ENCODE measurements at regions not wholly inside any gene's neighbourhood (a gene's known extent, or its start where the extent isn't known, plus 50 kb on each side); places are given as distances from the start of the nearest gene placed in this dataset.

DNA sequence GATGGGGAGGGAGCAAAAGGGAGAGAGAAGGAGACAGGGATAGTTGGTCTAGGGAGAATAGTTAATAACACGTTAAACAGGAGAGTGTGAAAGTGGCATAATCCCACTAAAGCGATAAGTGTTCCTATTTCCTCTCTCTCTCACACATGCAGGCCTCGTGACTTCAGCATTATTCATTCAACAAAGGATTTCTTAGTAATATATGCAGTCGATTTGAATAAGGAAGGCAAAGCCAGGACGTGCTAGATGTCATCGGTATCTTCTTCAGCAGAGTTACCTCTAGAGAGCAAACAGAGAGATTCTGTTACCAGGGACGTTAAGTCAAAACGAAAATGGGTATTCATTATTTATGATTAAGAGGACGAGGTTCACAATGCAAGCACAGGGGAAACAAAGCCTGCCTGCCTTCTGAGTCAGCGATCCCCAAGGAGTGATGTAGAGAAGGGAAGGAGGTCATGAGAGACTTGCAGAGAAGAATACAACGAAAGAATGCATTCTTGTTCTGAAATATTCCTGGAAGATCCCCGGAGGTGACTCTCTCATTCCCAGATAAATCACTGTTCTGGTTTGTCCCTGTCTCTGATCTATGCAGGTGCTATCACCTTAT is 1048.4 kb downstream of the NLGN4X start:
- no peak overlapping the region for H3K4me3 ChIP-seq (ENCODE audit: low read length)

DNA sequence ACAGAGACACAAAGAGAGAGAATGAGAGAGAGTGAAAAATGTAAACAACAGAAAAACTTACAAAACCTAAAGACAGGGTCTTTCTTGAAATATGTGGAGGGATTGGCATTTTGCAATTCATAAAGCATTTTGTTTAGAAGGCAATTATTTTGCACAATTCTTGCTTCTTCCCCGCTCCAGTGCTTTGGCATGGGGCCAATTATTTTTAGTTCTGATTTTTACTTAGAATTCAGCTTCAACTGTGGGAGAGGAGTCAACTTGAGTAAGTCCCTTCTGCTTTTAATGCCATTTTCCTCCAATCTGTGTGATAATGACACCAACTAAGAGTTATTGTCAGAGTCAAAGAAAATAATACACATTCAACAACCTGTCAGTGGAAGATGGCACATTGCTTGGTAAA is 1051.9 kb downstream of the NLGN4X start:
- DNase-seq (ENCODE audit: low read depth, low spot score) = no peak
- no peak overlapping the region for H3K4me3 ChIP-seq (ENCODE audit: low read length)

More for the DNA sequence above, 1048.4 kb downstream of the NLGN4X start:
- no peak for DNase-seq (ENCODE audit: low read depth, low spot score)

DNA sequence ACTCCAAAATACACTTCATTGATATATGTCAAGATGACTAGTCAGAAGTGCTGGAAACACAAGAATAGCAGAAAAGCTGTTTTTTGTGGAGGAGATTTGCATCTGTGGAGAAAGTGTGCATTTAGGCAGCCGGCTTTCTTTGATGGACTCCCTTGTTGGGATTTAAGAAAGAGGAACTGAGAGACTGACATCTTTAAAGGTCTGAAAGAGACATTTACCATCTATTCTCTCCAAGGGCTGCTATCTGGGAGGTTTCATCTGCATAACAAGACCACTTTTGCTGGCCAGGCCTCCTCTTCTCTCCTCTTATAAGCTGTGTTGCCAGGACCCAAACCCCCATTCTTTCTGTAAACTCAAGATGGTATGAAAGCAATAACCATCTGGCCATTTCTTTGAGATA is 1065.0 kb downstream of the NLGN4X start:
- H3K4me3 ChIP-seq (ENCODE audit: low read length) = no peak overlapping the region
- DNase-seq (ENCODE audit: low read depth, low spot score) = no peak

DNA sequence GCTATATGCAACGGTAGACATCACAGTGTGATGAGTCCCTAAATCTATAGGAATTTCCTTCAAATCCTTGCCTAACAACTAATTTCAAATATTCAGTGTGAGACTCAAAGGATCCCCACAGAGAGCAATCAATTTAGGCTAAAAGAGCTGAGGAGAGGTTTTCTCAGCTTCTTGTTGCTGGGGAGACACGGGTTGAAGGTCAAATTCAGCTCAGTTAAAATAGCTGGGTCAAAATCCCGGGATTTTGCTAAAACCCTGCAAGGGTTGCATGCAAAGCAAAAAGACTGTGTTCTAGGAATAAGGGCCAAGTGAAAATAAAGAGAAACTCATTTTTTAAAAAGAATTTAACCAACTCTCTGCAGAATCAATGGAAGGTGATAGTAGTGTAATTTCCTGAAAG is 1073.4 kb downstream of the NLGN4X start:
- H3K4me3 ChIP-seq (ENCODE audit: low read length) = no peak overlapping the region
- DNase-seq (ENCODE audit: low read depth, low spot score) = no peak

DNA sequence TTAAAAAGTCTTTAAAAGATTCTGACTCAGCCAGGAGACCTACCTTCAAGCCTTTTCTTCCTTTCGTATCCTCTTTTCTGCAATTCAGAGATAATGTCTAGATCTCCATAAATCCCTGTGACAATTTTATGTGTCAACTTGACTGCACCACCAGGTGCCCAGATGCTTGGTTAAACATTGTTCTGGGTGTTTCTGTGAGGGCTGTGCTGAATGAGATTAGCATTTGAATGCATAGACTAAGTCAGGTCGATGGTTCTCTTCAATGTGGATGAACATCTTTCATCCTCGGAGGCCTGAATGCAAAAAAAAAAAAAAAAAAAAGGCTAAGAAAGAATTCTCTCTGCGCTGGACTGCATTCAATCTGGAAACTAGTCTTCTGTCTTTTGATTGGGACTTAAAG is 1082.7 kb downstream of the NLGN4X start:
- DNase-seq (ENCODE audit: low read depth, low spot score) = no peak
- H3K4me3 ChIP-seq (ENCODE audit: low read length) = no peak overlapping the region

DNA sequence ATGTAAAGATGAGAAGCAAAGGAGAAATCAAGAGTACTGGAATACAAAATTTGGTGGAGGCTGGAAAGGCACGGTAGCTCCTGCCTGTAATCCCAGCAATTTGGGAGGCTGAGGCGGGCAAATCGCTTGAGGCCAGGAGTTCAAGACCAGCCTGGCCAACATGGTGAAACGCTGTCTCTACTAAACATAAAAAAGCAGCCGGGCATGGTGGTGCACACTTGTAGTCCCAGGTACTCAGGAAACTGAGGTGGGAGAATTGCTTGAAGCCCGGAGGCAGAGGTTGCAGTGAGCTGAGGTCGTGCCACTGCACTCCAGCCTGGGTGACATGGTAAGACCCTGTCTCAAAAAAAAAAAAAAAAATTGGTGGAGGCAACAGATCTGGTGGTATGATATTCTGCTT is 1086.0 kb downstream of the NLGN4X start:
- DNase-seq (ENCODE audit: low read depth, low spot score) = no peak
- H3K4me3 ChIP-seq (ENCODE audit: low read length) = no peak overlapping the region

DNA sequence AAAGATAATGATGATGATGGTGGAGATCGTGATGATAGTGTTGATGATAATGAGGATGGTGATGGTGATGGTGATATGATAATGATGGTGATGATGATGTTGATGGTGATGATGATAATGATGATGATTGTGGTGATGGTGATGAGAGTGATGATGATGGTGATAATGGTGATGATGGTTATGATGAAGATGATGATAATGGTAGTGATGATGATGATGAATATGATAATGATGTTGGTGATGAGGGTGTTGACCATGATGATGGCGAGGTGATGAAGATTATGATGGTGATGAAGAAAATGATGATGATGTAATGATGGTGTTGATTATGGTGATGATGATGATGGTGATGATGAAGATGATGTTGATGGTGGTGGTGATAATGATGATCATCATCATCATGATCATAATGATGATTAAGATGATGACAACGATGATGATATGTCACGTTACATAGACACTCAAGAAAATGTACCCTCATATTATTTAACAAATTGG is 1106.4 kb downstream of the NLGN4X start:
- no peak overlapping the region for H3K4me3 ChIP-seq (ENCODE audit: low read length)
- no peak for DNase-seq (ENCODE audit: low read depth, low spot score)

DNA sequence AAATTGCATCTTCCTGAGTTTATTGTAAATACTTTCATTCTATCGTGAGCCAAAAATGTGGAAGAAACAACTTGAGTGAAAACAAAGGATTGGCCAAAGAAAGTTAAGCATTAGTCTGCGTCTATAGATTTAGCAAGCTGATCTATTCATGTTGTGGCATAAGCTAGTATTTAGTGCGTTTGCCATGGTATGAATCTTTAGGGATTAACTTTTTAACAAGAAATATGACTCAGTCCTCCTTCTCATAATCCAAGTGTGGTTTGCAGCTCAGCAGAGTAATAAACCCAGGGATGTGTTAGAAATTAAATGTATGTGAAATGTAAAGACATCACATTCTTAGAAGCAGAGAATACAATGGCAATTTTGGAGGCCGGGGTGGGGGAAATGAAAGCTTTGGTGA is 1110.9 kb downstream of the NLGN4X start:
- H3K4me3 ChIP-seq (ENCODE audit: low read length) = no peak overlapping the region
- no peak for DNase-seq (ENCODE audit: low read depth, low spot score)

DNA sequence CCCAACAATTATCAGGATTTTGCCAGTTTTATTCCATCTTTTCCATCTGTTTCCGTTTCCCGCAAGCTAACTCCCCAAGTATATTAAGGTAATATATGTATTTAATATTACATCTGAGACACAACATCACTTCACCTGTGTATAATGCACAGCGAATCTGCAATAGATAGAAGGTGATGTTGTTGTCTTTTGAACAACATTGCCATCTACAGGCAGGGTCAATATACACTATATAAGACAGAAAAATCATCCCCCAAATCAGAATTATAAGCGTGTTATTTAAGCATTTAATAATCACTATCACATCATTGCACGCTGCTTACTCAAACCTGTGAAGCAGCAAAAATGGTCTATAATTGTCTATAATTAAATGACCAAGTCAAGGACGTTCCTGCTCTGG is 1115.5 kb downstream of the NLGN4X start:
- no peak overlapping the region for H3K4me3 ChIP-seq (ENCODE audit: low read length)
- peak; percentile 25 for DNase-seq (ENCODE audit: low read depth, low spot score)

DNA sequence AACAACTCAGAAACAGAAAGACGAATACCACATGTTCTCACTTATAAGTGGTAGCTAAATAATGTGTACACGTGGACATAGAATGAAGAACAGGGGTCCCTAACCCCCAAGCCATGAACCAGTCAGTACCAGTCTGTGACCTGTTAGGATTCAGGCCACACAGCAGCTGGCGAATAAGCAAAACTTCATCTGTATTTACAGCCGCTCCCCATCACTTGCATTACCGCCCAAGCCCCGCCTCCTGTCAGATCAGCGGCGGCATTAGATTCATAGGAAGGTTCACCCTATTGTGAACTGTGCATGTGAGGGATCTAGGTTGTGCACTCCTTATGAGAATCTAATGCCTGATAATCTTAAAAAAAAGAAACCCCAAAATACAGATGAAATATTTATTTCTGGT is 1128.7 kb downstream of the NLGN4X start:
- H3K4me3 ChIP-seq (ENCODE audit: low read length) = no peak overlapping the region
- no peak for DNase-seq (ENCODE audit: low read depth, low spot score)

DNA sequence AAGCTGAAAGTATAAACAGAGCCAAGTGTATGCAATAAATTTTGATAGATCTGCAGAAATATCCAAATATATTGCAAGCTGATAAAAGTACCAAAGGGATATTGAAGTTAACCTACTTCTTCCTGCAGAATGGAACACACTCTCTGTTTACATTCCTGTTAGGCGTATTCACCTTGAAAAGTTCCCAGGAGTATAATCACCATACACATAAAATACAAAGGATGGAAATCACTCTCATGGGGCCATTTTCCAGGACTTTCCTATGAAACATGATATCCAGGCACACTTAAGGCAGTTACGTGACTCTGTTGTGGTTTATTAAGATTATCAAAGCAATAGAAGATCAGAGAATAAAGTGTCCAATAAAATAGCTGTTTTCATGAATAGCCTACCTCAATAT is 1142.3 kb downstream of the NLGN4X start:
- no peak for DNase-seq (ENCODE audit: low read depth, low spot score)
- no peak overlapping the region for H3K4me3 ChIP-seq (ENCODE audit: low read length)

DNA sequence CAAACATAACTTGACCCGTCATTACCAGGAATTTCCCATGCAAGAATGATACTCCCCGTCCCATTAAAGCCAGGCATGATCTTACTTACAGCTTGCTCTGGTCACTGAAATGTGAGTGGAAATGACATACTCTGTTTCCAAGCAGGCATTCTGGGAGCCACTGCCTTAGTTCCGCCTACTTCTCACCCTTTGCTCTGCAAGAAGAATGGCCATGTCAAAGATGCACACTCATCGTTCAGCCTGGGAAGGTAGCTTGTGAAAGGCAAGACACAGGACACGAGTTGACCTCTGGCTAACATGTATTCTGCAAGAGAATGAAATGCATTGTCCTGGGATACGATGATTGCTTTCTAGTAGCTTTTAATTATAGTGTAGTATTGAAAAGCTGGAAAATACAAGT is 1144.4 kb downstream of the NLGN4X start:
- H3K4me3 ChIP-seq (ENCODE audit: low read length) = no peak overlapping the region
- no peak for DNase-seq (ENCODE audit: low read depth, low spot score)

DNA sequence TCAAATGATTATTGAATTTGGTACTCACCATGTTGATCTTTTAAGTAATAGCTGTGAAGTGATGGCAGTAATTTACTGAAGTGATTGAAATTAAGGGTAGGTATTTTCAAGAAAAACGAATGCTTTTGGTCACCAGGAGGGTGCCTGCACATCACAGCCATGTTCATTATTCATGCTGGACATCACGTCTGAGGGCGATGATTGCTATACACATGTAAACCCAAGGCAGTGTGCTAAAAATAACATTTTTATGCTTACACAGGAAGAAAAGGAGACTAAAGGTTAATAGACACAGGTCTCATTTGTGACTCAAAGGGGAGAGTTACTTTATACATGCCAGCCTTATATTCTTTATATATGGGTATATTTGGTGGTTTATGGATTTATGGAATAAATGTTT is 1146.0 kb downstream of the NLGN4X start:
- DNase-seq (ENCODE audit: low read depth, low spot score) = no peak
- no peak overlapping the region for H3K4me3 ChIP-seq (ENCODE audit: low read length)

DNA sequence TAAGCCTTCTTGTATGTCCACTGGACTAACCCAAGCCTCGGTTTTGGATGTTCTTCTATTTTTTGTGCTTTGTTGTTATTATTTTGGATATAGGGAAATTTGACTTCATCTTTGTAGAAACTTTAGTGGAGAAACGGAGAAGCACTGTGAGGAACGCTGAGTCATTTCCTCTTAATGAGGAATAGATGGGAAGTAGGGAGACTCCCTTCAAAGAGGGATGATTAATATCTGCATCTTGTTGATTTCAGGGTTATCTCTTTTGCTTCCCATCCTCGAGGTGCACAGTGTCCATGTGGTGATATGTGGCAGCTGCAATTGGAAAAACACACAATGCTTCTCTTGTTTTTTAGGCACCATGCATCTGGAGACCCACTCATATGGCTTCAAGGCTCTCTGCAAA is 1147.9 kb downstream of the NLGN4X start:
- no peak for DNase-seq (ENCODE audit: low read depth, low spot score)
- H3K4me3 ChIP-seq (ENCODE audit: low read length) = no peak overlapping the region

DNA sequence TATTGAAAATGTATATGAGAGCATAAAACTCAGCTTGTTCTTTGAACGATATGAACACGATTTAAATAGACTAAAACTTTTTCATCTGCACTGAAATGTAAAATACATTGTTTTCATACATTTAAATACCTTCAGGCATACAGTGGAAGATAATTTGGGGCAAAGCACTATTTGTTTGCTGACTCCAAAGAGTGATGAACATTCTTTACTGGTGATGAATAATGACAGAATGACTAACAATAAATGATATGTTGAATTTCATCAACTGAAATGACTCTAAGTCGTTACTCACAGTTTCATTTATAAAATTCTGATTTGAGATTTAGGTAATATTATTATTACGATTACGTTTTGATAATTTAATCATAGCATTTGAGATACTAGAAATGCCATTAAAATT is 1160.1 kb downstream of the NLGN4X start:
- no peak overlapping the region for H3K4me3 ChIP-seq (ENCODE audit: low read length)
- DNase-seq (ENCODE audit: low read depth, low spot score) = no peak

DNA sequence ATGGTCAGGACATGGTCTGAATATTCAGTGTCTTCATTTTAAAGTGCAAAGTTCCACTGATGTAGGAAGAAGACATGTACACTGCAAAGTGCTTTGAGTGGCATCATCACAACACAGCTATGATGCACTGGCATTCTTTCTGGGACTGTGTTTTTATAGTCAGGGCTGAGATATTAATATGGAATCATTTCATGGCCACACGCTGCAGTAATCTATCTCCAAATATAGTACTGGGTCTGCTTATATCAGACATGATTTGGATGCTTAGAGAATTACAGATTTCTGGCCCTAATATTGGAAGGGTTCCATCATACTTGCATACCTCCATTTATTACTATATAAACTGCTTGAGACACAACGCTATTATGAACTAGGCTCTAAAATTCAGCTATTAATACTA is 1170.9 kb downstream of the NLGN4X start:
- H3K4me3 ChIP-seq (ENCODE audit: low read length) = no peak overlapping the region
- no peak for DNase-seq (ENCODE audit: low read depth, low spot score)

DNA sequence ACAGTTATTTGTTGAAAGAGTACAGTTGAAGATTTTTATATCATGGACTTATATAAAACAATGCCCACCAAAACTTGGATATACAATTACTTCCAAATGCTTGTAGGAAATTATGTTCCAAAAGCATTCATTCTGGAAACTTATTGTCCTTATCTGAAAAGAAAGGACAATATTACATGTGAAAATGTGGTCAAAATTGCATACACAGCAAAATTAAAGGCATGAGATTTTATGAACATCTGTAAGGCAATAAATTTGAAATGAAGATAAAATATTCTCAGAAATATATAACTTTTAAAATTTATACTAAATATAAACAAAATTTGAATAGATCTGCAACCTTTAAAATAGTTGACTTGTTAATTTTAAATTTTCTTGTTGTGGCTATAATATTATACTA is 1173.8 kb downstream of the NLGN4X start:
- no peak for DNase-seq (ENCODE audit: low read depth, low spot score)

DNA sequence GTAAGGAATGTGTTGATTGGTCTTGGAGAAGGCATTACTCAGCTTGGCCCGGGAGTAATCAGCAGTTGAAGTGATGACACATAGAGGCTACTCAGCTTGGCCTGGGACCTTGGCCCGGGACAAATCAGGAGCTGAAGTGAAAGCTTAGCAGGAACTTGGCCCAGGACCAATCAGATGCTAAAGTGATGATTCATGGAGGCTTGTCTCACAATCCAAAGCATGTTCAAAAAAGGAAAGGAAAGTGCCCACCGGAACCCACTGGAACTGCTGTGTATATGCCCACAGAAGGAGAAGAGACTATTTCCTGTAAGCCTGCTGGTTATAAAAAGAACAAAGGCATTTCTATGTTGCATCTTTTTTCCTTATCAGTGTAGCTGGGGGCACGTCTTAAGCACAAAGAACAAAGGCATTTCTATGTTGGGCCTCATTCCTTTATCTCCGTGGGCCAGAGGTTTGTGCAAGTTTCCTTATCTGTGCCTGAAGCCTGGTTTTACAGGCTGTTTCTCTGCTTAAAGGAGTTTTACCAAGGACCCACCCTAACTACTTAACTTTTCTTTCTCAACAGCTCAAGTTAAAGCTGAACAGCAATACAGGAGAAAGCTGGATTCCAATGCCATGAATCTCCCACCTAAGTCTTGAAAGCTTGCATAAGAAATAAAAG is 1176.7 kb downstream of the NLGN4X start:
- no peak overlapping the region for H3K4me3 ChIP-seq (ENCODE audit: low read length)
- DNase-seq (ENCODE audit: low read depth, low spot score) = peak; percentile 82

More for the DNA sequence above, 1173.8 kb downstream of the NLGN4X start:
- no peak overlapping the region for H3K4me3 ChIP-seq (ENCODE audit: low read length)

DNA sequence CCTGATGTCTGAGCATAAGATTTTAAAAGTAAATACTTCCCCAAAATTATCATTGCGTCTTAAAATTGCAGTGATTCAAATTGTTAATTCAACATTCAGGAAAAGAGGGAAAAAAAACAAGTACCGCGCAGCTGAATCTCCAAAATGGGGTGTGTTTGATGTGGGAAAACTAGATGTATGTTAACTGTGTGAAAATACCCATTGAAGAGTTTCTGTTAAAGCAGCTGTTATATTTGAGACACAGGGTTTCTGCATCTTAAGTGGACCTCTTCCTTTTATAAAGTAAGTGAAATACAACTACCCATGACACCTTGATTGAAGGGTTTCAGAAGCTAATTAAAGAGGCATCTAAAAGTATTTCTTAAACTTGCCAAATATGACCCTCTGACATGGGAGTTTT is 1186.1 kb downstream of the NLGN4X start:
- H3K4me3 ChIP-seq (ENCODE audit: low read length) = no peak overlapping the region
- peak; percentile 60 for DNase-seq (ENCODE audit: low read depth, low spot score)

DNA sequence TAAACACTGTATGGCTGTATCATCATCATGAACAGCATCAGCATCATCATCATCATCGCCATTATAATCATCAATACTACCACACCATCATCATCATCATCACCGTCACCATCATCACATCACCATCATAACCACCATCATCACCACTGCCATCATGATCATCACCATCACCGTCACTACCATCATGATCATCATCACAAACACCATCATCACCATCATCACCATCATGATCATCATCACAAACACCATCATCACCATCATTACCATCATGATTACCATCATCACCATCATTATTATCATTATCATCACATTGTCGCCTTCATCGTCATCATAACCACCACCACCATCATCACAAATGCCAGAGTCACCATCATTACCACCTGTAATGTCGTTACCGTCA is 1196.9 kb downstream of the NLGN4X start:
- H3K4me3 ChIP-seq (ENCODE audit: low read length) = no peak overlapping the region
- no peak for DNase-seq (ENCODE audit: low read depth, low spot score)

DNA sequence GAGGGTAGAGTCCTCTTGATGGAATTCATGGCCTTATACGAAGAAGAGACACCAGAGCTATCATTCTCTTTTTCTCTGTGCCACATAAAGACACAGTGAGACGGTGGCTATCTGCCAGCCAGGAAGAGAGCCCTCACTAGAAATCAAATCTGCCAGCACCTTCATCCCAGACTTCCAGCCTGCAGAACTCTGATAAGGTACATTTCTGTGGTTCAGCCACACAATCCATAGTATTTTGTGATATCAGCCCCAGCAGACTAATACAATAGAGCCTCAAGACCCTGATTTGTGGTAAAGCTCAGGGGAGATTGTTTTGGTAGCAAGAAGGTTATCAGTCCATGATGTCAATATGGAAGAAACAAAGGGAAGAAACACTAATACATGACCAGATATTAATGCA is 1213.2 kb downstream of the NLGN4X start:
- DNase-seq (ENCODE audit: low read depth, low spot score) = no peak

More for the DNA sequence above, 1213.2 kb downstream of the NLGN4X start:
- no peak overlapping the region for H3K4me3 ChIP-seq (ENCODE audit: low read length)

Measured in Jurkat, Clone E6-1 (cell line).